Astrocyte of the hippocampus (primary cell): ENCODE measurements at regions not wholly inside any gene's neighbourhood (a gene's known extent, or its start where the extent isn't known, plus 50 kb on each side); places are given as distances from the start of the nearest gene placed in this dataset.

Source experiments
- DNase-seq: peaks from one replicate; pipeline ENCODE4 v3.0.0; 2011; ENCODE audit warnings: low read depth, low spot score

DNA sequence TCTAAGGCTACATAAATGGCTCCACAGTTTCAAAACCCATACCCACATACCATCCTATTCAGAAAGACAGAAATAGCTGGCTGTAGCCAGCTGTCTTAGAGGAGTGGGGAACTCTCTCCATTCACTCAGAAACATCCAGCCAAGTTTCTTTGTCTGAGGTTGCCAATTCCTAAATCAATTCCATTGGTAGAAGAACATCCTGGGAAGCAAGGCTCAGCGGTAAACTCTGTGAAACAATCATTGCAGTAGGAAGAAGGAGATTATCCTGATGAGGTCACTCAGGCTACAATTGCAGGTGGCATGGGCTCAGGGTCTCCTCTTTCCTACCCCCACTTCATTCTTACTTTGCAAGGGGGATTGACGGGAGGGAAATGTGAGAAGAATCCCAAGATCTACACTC is 154.0 kb downstream of the ETV1 start:
- no peak for DNase-seq

- no peak for DNase-seq
These were observed 150.4 kb downstream of the ETV1 start for GRCh38 chr7:13839063-13839462.
